ENCODE measurements at regions not wholly inside any gene's neighbourhood (a gene's known extent, or its start where the extent isn't known, plus 50 kb on each side); places are given as distances from the start of the nearest gene placed in this dataset.

DNA sequence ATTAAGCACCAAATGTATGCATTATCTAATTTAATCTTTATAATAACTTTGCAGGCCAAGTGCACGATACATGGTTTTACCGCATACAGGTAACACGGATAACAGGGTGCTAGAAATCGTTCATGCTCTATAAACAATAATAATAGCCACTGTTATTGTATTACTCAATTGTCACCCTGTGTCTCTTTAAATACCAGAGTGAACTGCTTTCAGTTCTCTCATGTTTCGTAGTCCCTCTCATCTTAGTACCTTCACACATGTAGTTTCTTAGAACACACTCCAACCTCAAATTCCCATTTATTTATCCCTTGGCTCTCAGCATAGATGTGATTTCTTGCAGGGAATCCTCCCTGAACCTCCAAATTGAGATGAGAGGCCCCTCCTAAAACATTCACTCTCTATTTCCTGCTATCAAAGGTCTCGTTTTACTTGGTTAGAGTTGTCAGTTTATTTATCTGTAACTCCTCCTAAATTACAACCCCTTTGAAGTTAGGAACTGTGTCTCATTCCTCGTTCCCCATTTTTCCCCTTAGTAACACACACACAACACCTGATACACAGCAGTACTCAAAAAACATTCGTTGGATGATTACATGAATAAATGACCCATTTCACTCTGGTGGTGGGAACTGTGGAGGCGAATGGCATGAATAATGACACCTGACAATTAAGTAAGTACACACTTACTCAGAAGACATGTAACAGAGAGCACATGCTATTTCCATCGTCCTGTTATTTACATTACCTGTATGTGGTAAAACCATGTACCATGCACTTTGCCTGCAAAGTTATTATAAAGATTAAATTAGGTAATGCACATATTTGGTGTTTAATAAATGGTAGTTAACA is 134.6 kb downstream of the BTG1 start:
- Histone ChIP-seq H3K4me3 (ENCODE audit: insufficient read length, low read depth) (no peak overlapping the region), H3K9ac (ENCODE audit: insufficient read length, low read depth) (no peak overlapping the region), H3K36me3 (ENCODE audit: insufficient read depth, insufficient read length, low read length) (no peaks in the 10 kb centered on the region), H3K9me3 (ENCODE audit: insufficient read depth, low read length) (no peaks in the 10 kb centered on the region), H3K27me3 (ENCODE audit: insufficient read depth, insufficient read length) (no peaks in the 10 kb centered on the region), H3K4me1 (ENCODE audit: insufficient read depth, insufficient read length) (no peaks in the 10 kb centered on the region)
- TF ChIP-seq ZNF274 (IDR thresholded peaks at IDR 0.05; ENCODE audit: low read depth, low read length) = no peak
- no peak for TF ChIP-seq YY1 (IDR thresholded peaks at IDR 0.05; ENCODE audit: insufficient read depth, insufficient read length)
- TF ChIP-seq SUZ12 (IDR thresholded peaks at IDR 0.05; ENCODE audit: extremely low read depth, insufficient read depth, insufficient read length) = no peak
- no peak for DNase-seq (ENCODE audit: low read depth, low spot score)

DNA sequence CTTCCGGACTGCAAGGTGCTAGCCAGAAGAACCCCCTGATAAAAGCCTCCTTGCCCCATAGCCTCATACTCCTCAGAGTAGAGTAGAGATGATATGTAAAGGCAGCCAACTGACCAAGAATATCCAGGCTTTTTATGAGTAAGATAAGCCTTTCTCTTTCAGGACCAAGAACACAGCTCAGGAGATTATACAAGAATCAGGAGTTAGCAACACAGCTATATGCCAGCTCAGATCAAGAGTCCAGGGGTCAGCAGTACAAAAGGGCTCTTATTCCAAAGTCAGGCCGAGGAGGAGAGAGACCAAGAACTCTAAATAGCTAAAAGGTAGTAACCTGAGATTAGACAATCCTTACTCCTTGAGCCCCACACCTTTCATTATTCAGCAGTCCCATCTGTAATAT is 135.3 kb downstream of the BTG1 start:
- no peaks in the 10 kb centered on the region for H3K9me3 ChIP-seq (ENCODE audit: insufficient read depth, low read length)

DNA sequence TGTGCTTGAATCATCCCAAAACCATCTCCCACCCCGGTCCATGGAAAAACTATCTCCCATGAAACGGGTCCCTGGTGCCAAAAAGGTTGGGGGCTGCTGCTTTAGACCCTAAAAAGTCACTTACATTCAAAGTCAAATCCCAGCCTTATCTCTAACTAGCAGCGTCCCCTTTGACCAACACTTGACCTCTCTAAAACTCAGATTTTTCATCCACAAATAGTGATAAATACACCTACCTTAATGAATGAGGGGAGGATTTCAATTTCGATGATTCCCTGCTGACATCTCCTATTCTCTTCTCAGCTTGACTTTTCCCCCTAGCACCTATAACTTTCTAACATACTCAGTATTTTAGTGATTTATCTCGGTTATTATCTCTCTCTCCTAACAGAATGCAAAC is 137.3 kb downstream of the BTG1 start:
- Histone ChIP-seq H3K4me3 (ENCODE audit: insufficient read length, low read depth) (no peak overlapping the region), H3K36me3 (ENCODE audit: insufficient read depth, insufficient read length, low read length) (no peaks in the 10 kb centered on the region), H3K9me3 (ENCODE audit: insufficient read depth, low read length) (no peaks in the 10 kb centered on the region), H3K4me1 (ENCODE audit: insufficient read depth, insufficient read length) (no peaks in the 10 kb centered on the region), H3K9ac (ENCODE audit: insufficient read length, low read depth) (no peak overlapping the region), H3K27me3 (ENCODE audit: insufficient read depth, insufficient read length) (no peaks in the 10 kb centered on the region)
- TF ChIP-seq YY1 (IDR thresholded peaks at IDR 0.05; ENCODE audit: insufficient read depth, insufficient read length) = no peak
- TF ChIP-seq ZNF274 (IDR thresholded peaks at IDR 0.05; ENCODE audit: low read depth, low read length) = no peak
- no peak for TF ChIP-seq SUZ12 (IDR thresholded peaks at IDR 0.05; ENCODE audit: extremely low read depth, insufficient read depth, insufficient read length)
- no peak for DNase-seq (ENCODE audit: low read depth, low spot score)

More for the DNA sequence above, 135.3 kb downstream of the BTG1 start:
- DNase-seq (ENCODE audit: low read depth, low spot score) = no peak
- no peak overlapping the region for H3K9ac ChIP-seq (ENCODE audit: insufficient read length, low read depth)
- no peak overlapping the region for H3K4me3 ChIP-seq (ENCODE audit: insufficient read length, low read depth)
- H3K36me3 ChIP-seq (ENCODE audit: insufficient read depth, insufficient read length, low read length) = no peaks in the 10 kb centered on the region
- H3K4me1 ChIP-seq (ENCODE audit: insufficient read depth, insufficient read length) = no peaks in the 10 kb centered on the region
- no peaks in the 10 kb centered on the region for H3K27me3 ChIP-seq (ENCODE audit: insufficient read depth, insufficient read length)
- no peak for TF ChIP-seq ZNF274 (IDR thresholded peaks at IDR 0.05; ENCODE audit: low read depth, low read length)
- no peak for TF ChIP-seq YY1 (IDR thresholded peaks at IDR 0.05; ENCODE audit: insufficient read depth, insufficient read length)
- TF ChIP-seq SUZ12 (IDR thresholded peaks at IDR 0.05; ENCODE audit: extremely low read depth, insufficient read depth, insufficient read length) = no peak

DNA sequence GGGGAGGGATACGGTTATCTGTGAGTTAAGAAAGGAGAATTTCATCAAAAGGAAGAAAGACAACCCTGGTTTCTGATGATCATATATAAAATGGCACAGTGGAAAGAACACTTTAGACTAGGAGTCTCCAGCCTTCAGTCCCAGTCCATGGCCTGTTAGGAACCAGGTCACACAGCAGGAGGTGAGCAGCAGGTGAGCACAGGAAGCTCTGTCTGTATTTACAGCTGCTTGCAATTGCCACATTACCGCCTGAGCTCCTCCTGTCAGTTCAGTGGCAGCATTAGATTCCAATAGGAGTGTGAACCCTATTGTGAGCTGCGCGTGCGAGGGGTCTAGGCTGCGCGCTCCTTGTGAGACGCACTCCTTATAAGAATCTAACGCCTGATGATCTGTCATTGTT is 137.9 kb downstream of the BTG1 start:
- no peak for DNase-seq (ENCODE audit: low read depth, low spot score)

DNA sequence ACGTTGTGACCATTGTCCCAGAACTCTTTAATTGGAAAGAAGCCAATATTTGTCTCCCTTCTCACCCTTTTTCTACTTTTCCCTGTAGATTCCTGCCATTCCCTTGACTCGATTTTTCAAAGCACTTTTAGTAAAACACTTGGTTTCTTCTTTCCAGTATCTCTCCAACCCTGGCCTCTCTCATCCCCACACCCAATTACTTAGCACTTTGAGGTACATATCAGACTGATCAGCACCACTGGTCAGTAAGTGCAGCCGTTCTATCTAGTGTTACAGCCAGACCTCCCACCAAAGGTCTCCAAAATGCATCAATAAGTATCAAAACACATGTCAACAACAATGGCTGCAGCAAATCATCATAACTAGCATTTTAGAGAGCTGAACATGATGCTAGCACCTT is 141.9 kb downstream of the BTG1 start:
- no peaks in the 10 kb centered on the region for H3K4me1 ChIP-seq (ENCODE audit: insufficient read depth, insufficient read length)
- no peaks in the 10 kb centered on the region for H3K27me3 ChIP-seq (ENCODE audit: insufficient read depth, insufficient read length)
- H3K4me3 ChIP-seq (ENCODE audit: insufficient read length, low read depth) = no peak overlapping the region
- no peaks in the 10 kb centered on the region for H3K9me3 ChIP-seq (ENCODE audit: insufficient read depth, low read length)
- H3K9ac ChIP-seq (ENCODE audit: insufficient read length, low read depth) = no peak overlapping the region
- H3K36me3 ChIP-seq (ENCODE audit: insufficient read depth, insufficient read length, low read length) = no peaks in the 10 kb centered on the region
- no peak for TF ChIP-seq ZNF274 (IDR thresholded peaks at IDR 0.05; ENCODE audit: low read depth, low read length)
- no peak for TF ChIP-seq YY1 (IDR thresholded peaks at IDR 0.05; ENCODE audit: insufficient read depth, insufficient read length)
- no peak for TF ChIP-seq SUZ12 (IDR thresholded peaks at IDR 0.05; ENCODE audit: extremely low read depth, insufficient read depth, insufficient read length)
- DNase-seq (ENCODE audit: low read depth, low spot score) = no peak

More for the DNA sequence above, 137.9 kb downstream of the BTG1 start:
- Histone ChIP-seq H3K4me1 (ENCODE audit: insufficient read depth, insufficient read length) (no peaks in the 10 kb centered on the region), H3K4me3 (ENCODE audit: insufficient read length, low read depth) (no peak overlapping the region), H3K9ac (ENCODE audit: insufficient read length, low read depth) (no peak overlapping the region), H3K9me3 (ENCODE audit: insufficient read depth, low read length) (no peaks in the 10 kb centered on the region), H3K36me3 (ENCODE audit: insufficient read depth, insufficient read length, low read length) (no peaks in the 10 kb centered on the region), H3K27me3 (ENCODE audit: insufficient read depth, insufficient read length) (no peaks in the 10 kb centered on the region)
- no peak for TF ChIP-seq SUZ12 (IDR thresholded peaks at IDR 0.05; ENCODE audit: extremely low read depth, insufficient read depth, insufficient read length)
- TF ChIP-seq YY1 (IDR thresholded peaks at IDR 0.05; ENCODE audit: insufficient read depth, insufficient read length) = no peak
- TF ChIP-seq ZNF274 (IDR thresholded peaks at IDR 0.05; ENCODE audit: low read depth, low read length) = no peak

DNA sequence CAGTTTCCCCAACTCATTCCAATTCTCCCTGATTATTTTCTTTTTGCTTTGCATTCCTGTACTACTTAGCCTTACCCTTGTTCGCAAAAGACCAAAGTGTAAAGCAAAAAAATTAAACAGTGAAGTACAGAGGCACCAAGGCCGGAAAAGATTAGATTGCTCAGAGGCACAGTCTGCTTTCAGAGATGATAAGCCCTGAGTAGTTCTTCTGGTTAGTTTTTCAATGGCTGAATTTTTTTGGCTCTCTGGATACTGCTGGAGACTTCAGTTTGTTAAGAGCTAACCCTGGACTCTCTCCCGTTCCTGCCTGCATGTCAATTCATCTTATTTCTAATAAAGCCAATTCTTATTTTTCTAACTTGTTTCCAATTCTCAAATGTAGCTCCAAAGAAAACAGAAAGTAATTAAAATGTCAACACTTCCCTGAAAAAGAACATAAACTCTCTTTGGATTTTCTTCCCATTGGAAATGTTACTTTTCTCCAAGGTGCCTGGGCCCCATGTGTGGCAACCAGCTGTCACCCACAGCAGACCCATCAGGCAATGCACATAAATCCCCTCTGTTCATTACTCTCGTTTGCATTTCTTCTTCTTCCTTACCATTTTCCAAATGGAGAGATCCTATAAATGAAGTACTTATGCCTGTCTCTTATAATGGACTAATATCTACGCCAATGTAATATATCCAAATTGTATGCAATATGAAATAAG is 142.8 kb downstream of the BTG1 start:
- TF ChIP-seq YY1 (IDR thresholded peaks at IDR 0.05; ENCODE audit: insufficient read depth, insufficient read length) = no peak
- TF ChIP-seq SUZ12 (IDR thresholded peaks at IDR 0.05; ENCODE audit: extremely low read depth, insufficient read depth, insufficient read length) = no peak
- no peak for TF ChIP-seq ZNF274 (IDR thresholded peaks at IDR 0.05; ENCODE audit: low read depth, low read length)
- H3K36me3 ChIP-seq (ENCODE audit: insufficient read depth, insufficient read length, low read length) = no peaks in the 10 kb centered on the region
- DNase-seq (ENCODE audit: low read depth, low spot score) = no peak
- H3K4me3 ChIP-seq (ENCODE audit: insufficient read length, low read depth) = no peak overlapping the region
- no peak overlapping the region for H3K9ac ChIP-seq (ENCODE audit: insufficient read length, low read depth)
- H3K9me3 ChIP-seq (ENCODE audit: insufficient read depth, low read length) = no peaks in the 10 kb centered on the region
- no peaks in the 10 kb centered on the region for H3K4me1 ChIP-seq (ENCODE audit: insufficient read depth, insufficient read length)
- no peaks in the 10 kb centered on the region for H3K27me3 ChIP-seq (ENCODE audit: insufficient read depth, insufficient read length)

DNA sequence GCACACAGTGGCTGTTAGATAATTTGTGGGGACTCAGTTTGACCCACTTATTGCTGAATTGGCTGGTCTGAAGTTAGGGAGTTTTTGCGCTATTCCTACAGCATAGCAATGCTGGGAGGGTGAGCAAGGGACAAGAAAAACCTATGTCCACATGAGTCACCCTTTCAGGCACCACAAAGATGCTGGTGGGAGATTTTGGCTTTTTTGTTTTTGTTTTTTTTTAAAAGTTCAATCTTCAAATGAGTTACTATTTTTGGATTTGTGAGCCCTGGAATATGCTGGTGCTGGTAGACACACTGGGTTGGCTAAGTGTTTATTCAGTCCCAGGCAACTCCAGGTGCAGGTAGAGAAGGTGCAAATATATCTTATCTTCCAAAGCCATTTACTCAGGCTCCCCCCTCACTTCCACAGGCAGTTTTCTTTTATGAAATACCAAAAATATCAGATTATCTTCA is 143.4 kb downstream of the BTG1 start:
- no peaks in the 10 kb centered on the region for H3K36me3 ChIP-seq (ENCODE audit: insufficient read depth, insufficient read length, low read length)
- no peaks in the 10 kb centered on the region for H3K27me3 ChIP-seq (ENCODE audit: insufficient read depth, insufficient read length)
- H3K4me3 ChIP-seq (ENCODE audit: insufficient read length, low read depth) = no peak overlapping the region
- DNase-seq (ENCODE audit: low read depth, low spot score) = no peak
- TF ChIP-seq SUZ12 (IDR thresholded peaks at IDR 0.05; ENCODE audit: extremely low read depth, insufficient read depth, insufficient read length) (no peak), YY1 (IDR thresholded peaks at IDR 0.05; ENCODE audit: insufficient read depth, insufficient read length) (no peak), ZNF274 (IDR thresholded peaks at IDR 0.05; ENCODE audit: low read depth, low read length) (no peak)
- no peaks in the 10 kb centered on the region for H3K4me1 ChIP-seq (ENCODE audit: insufficient read depth, insufficient read length)
- H3K9me3 ChIP-seq (ENCODE audit: insufficient read depth, low read length) = no peaks in the 10 kb centered on the region
- H3K9ac ChIP-seq (ENCODE audit: insufficient read length, low read depth) = no peak overlapping the region
